B cell (primary cell): ENCODE measurements at regions not wholly inside any gene's neighbourhood (a gene's known extent, or its start where the extent isn't known, plus 50 kb on each side); places are given as distances from the start of the nearest gene placed in this dataset.

Source experiments
- ATAC-seq: fragments of 200-7000 bp; cut with Tn5 transposase; one replicate; pipeline ENCODE4 v1.10.0; 2021; ENCODE audit warnings: low read depth, mild to moderate bottlenecking, moderate number of reproducible peaks, moderate library complexity
- CTCF ChIA-PET: fragments of 350-600 bp; sonication (Branson Sonifier 250); formaldehyde crosslinking; loops from one replicate; lab custom pipeline; 2021; ENCODE audit warnings: antibody characterized with exemption, inconsistent platforms; lab: Charles Lee
- POLR2A ChIA-PET: fragments of 350-600 bp; sonication (Branson Sonifier 250); formaldehyde crosslinking; loops from one replicate; lab custom pipeline; 2021; ENCODE audit warnings: antibody characterized with exemption; lab: Charles Lee
- DNase-seq: peaks from one replicate; pipeline ENCODE4 v3.0.0; 2013
- H2AFZ ChIP-seq: 2 replicates; pipeline ENCODE4 v1.6.1; 2012; ENCODE audit warnings: mild to moderate bottlenecking, low read depth, low read length; ENCODE audit not compliant: insufficient read depth, poor library complexity, severe bottlenecking
- H3K27ac ChIP-seq, 2 donors: 1 replicate in 1 of 2; 2 replicates in 1 of 2; pipeline ENCODE4 v1.5.1; 2012 to 2013; ENCODE audit warnings: low read length in 2 of 2, mild to moderate bottlenecking in 2 of 2, moderate library complexity in 1 of 2
- H3K27me3 ChIP-seq, 4 experiments: fragments of 200-600 bp in 1 of 4; sonication (generic) in 1 of 4; replicated peaks in 1 of 4; 1 replicate in 2 of 4; 2 replicates in 2 of 4; pipeline versions ENCODE4 v1.6.1 to v1.7.0; 2013 to 2016; ENCODE audit warnings: low read length in 3 of 4, mild to moderate bottlenecking in 2 of 4, mixed read lengths in 1 of 4, moderate library complexity in 1 of 4; ENCODE audit not compliant: insufficient read depth in 4 of 4, control insufficient read depth in 3 of 4; ENCODE audit errors: control extremely low read depth in 1 of 4
- H3K36me3 ChIP-seq, 2 experiments: replicated peaks in 1 of 2; 1 replicate in 1 of 2; 2 replicates in 1 of 2; pipeline versions ENCODE4 v1.6.1 to v1.7.1; 2013; ENCODE audit warnings: low read length in 1 of 2; ENCODE audit not compliant: insufficient read depth in 2 of 2, control insufficient read depth in 1 of 2; ENCODE audit errors: control extremely low read depth in 1 of 2, extremely low read depth in 1 of 2
- H3K4me1 ChIP-seq, 2 donors: fragments of 200-600 bp in 1 of 2; sonication (generic) in 1 of 2; 1 replicate in 1 of 2; 2 replicates in 1 of 2; pipeline versions ENCODE4 v1.5.1 to v1.6.1; 2013 to 2017; ENCODE audit warnings: low read length in 2 of 2; ENCODE audit not compliant: control insufficient read depth in 2 of 2, insufficient read depth in 2 of 2
- H3K4me2 ChIP-seq: replicated peaks from 2 replicates; pipeline ENCODE3; 2012; ENCODE audit warnings: mild to moderate bottlenecking, low read depth, low read length; ENCODE audit not compliant: poor library complexity, severe bottlenecking
- H3K4me3 ChIP-seq, 5 experiments: fragments of 200-600 bp in 1 of 5; sonication (generic) in 1 of 5; 1 replicate in 3 of 5; 2 replicates in 2 of 5; pipeline versions ENCODE4 v1.5.1 to v1.7.0; 2011 to 2016; ENCODE audit warnings: low read length in 4 of 5, mild to moderate bottlenecking in 4 of 5, low read depth in 2 of 5, control low read depth in 1 of 5, moderate library complexity in 1 of 5; ENCODE audit not compliant: insufficient read depth in 1 of 5; ENCODE audit errors: control extremely low read depth in 1 of 5, extremely low read depth in 1 of 5
- H3K79me2 ChIP-seq: fragments of 200-600 bp; sonication (generic); one replicate; pipeline ENCODE4 v1.6.0; 2016; ENCODE audit warnings: low read length; ENCODE audit not compliant: control insufficient read depth, insufficient read depth
- H3K9ac ChIP-seq: fragments of 200-600 bp; sonication (generic); 2 replicates; pipeline ENCODE4 v1.6.1; 2017; ENCODE audit warnings: mild to moderate bottlenecking, low read length, moderate library complexity
- H3K9me3 ChIP-seq, 3 donors: one replicate each; pipeline versions ENCODE4 v1.6.1 to v1.7.1; 2013; ENCODE audit warnings: low read length in 2 of 3; ENCODE audit not compliant: control insufficient read depth in 2 of 3, insufficient read depth in 1 of 3; ENCODE audit errors: control extremely low read depth in 1 of 3
- H4K20me1 ChIP-seq: 2 replicates; pipeline ENCODE4 v1.6.0; 2012; ENCODE audit warnings: mild to moderate bottlenecking, low read length; ENCODE audit not compliant: insufficient read depth, control insufficient read depth, poor library complexity, severe bottlenecking
- H3K27ac Mint-ChIP-seq: one replicate; pipeline ENCODE4 v1.8.0; 2021; ENCODE audit warnings: mixed read lengths
- H3K27me3 Mint-ChIP-seq: one replicate; pipeline ENCODE4 v1.8.0; 2021; ENCODE audit warnings: mixed read lengths
- H3K4me1 Mint-ChIP-seq: one replicate; pipeline ENCODE4 v1.8.0; 2021; ENCODE audit warnings: mixed read lengths
- H3K4me3 Mint-ChIP-seq: one replicate; pipeline ENCODE4 v1.8.0; 2021; ENCODE audit warnings: mixed read lengths
- H3K9me3 Mint-ChIP-seq: one replicate; pipeline ENCODE4 v1.8.0; 2022; ENCODE audit warnings: mixed read lengths; ENCODE audit not compliant: insufficient read depth
- CTCF ChIP-seq: fragments of 200-600 bp; IDR thresholded peaks from one replicate; pipeline ENCODE4 v1.8.0; 2022; ENCODE audit warnings: antibody characterized with exemption, mild to moderate bottlenecking
- EZH2 ChIP-seq: IDR thresholded peaks from 2 replicates; pipeline ENCODE4 v1.6.1; 2012; ENCODE audit warnings: borderline replicate concordance, low read depth, mild to moderate bottlenecking, moderate library complexity, low read length; ENCODE audit not compliant: insufficient read depth, poor library complexity, severe bottlenecking
- WGBS: methylation state at CpG from one replicate; pipeline ENCODE4 v1.1.5; 2013; ENCODE audit warnings: missing lambda C conversion rate; ENCODE audit not compliant: insufficient coverage; 5-methylcytosine and 5-hydroxymethylcytosine counted together
- intact Hi-C: fragments of 100-400 bp; cut with micrococcal nuclease; formaldehyde crosslinking; loops from one replicate; pipeline ENCODE4 v1.10.0; 2022

GRCh38 chr13:87878706-87879105 lies 207.5 kb downstream of the SLITRK5 start:
- Histone ChIP-seq H3K27ac (no peak overlapping the region), H3K9me3 (peaks cover 0 to 1% (median 0%) of the 10 kb centered on the region in 3 donors), H3K9ac (no peak overlapping the region), H2AFZ (no peak overlapping the region), H3K36me3 (no peaks in the 10 kb centered on the region), H3K4me3 (no peak overlapping the region), H3K4me1 (no peaks in the 10 kb centered on the region), H3K27me3 (no peaks in the 10 kb centered on the region), H4K20me1 (no peaks in the 10 kb centered on the region), H3K79me2 (no peaks in the 10 kb centered on the region), H3K4me2 (no peak overlapping the region)
- ATAC-seq (no peak), DNase-seq (no peak)
- ChIA-PET CTCF (no interaction called here), POLR2A (no interaction called here)
- H3K4me1 Mint-ChIP-seq: no peaks in the 10 kb centered on the region
- intact Hi-C loops: no loop called here
- TF ChIP-seq CTCF (no peak), EZH2 (no peak)
- H3K27me3 Mint-ChIP-seq: no peaks in the 10 kb centered on the region
- no peak overlapping the region for H3K4me3 Mint-ChIP-seq
- no peak overlapping the region for H3K27ac Mint-ChIP-seq
- no peaks in the 10 kb centered on the region for H3K9me3 Mint-ChIP-seq

DNA sequence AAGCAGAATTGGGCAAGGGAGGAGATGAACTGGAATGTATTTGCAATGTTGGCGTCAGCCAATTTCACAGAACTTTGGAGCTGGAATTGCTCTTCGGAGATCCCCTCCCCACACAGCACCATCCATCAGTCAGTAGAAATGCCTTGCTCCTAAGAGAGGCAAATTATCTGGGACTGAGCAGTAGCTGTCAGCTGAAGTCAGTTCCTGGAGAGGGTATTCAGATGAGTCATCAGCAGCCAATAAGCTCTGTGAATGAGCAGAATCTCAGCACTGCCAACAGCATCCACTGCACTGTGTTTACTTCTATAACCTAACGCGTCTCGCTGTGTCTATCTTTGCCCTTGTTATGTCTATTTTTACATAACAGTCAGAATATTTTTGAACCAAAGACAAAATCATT lies 213.7 kb downstream of the SLITRK5 start:
- Mint-ChIP-seq H3K27ac (no peak overlapping the region), H3K4me3 (no peak overlapping the region), H3K27me3 (no peaks in the 10 kb centered on the region), H3K9me3 (no peaks in the 10 kb centered on the region), H3K4me1 (no peaks in the 10 kb centered on the region)
- H3K4me3 ChIP-seq: no peak overlapping the region
- no peak overlapping the region for H3K4me2 ChIP-seq
- H3K79me2 ChIP-seq: no peaks in the 10 kb centered on the region
- intact Hi-C loops: no loop called here
- DNase-seq (no peak), ATAC-seq (no peak)
- TF ChIP-seq EZH2 (no peak), CTCF (no peak)
- ChIA-PET POLR2A (no interaction called here), CTCF (no interaction called here)
- no peak overlapping the region for H3K9ac ChIP-seq
- no peaks in the 10 kb centered on the region for H3K27me3 ChIP-seq
- no CpG with 5 or more reads among the region's 5 CpGs for WGBS
- H3K9me3 ChIP-seq: no peaks in the 10 kb centered on the region
- no peaks in the 10 kb centered on the region for H3K36me3 ChIP-seq
- H3K4me1 ChIP-seq: no peaks in the 10 kb centered on the region
- no peak overlapping the region for H3K27ac ChIP-seq
- no peak overlapping the region for H2AFZ ChIP-seq
- no peaks in the 10 kb centered on the region for H4K20me1 ChIP-seq
